ENCODE measurements at regions not wholly inside any gene's neighbourhood (a gene's known extent, or its start where the extent isn't known, plus 50 kb on each side); places are given as distances from the start of the nearest gene placed in this dataset.
"Not testable (repeated sequence)": the region's sequence is repeated elsewhere in the genome, so short reads cannot be mapped to it uniquely, and the experiment has no call there.

DNA sequence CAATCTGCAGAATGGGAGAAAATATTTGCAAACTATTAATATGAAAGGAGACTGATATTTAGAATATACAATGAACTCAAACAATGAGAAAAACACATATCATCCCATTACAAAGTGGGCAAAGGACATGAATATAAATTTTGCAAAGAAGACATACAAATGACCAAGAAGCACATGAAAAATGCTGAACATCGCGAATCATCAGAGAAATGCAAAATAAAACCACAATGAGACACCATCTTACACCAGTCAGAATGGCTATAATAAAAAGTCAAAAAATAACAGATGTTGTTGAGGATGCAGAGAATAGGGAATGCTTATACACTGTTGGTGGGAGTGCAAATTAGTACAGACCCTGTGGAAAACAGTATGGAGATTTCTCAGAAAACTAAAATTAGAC, 83.6 kb downstream of the RAP2B start:
- no peak for DNase-seq (ENCODE audit: low spot score)
- TF ChIP-seq, protein P1, sequence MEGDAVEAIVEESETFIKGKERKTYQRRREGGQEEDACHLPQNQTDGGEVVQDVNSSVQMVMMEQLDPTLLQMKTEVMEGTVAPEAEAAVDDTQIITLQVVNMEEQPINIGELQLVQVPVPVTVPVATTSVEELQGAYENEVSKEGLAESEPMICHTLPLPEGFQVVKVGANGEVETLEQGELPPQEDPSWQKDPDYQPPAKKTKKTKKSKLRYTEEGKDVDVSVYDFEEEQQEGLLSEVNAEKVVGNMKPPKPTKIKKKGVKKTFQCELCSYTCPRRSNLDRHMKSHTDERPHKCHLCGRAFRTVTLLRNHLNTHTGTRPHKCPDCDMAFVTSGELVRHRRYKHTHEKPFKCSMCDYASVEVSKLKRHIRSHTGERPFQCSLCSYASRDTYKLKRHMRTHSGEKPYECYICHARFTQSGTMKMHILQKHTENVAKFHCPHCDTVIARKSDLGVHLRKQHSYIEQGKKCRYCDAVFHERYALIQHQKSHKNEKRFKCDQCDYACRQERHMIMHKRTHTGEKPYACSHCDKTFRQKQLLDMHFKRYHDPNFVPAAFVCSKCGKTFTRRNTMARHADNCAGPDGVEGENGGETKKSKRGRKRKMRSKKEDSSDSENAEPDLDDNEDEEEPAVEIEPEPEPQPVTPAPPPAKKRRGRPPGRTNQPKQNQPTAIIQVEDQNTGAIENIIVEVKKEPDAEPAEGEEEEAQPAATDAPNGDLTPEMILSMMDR (IDR thresholded peaks at IDR 0.05; ENCODE audit: borderline replicate concordance, control extremely low read depth, extremely low read depth, insufficient read depth, missing control alignments), result no peak
- in situ Hi-C loops (cut with MboI; ENCODE audit: low sequenced_read_pairs, unreplicated experiment), result no loop called here

DNA sequence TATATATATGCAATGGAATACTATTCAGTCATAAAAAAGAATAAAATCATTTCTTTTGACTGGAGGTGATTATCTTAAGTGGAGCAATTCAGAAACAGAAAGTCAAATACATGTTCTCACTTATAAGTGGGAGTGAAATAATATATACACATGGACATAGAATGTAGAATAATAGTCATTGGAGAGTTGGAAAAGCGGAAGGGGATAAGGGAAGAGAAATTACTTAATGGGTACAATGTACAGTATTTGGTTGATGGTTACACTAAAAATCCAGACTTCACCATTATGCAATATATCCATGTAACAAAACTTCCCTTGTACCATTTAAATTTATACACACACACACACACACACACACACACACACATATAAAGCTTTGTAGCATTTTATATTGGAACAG, 84.3 kb downstream of the RAP2B start:
- in situ Hi-C loops (cut with MboI; ENCODE audit: low sequenced_read_pairs, unreplicated experiment), result no loop called here
- no peak for DNase-seq (ENCODE audit: low spot score)
- TF ChIP-seq, protein P1 (IDR thresholded peaks at IDR 0.05; ENCODE audit: borderline replicate concordance, control extremely low read depth, extremely low read depth, insufficient read depth, missing control alignments), result no peak

DNA sequence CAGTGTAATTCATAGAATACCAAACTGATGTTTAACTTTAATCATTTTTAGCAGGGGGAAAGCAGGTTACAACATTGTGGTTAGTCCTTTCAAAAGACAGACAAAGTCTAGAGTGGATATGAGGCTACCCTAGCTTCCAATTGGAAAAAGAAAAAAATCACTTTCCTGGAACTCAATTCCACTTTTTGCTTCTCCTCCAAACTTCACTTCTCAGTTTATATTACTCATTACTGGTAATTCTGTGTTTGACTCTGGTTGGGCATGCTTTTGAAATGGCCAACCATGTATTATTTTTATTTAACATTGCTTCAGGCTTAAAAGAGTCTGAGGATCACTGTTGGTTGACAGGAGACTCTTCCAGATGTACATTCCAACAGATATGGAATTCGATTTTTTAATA, 84.8 kb downstream of the RAP2B start:
- in situ Hi-C loops (cut with MboI; ENCODE audit: low sequenced_read_pairs, unreplicated experiment), result no loop called here
- TF ChIP-seq, protein P1 (IDR thresholded peaks at IDR 0.05; ENCODE audit: borderline replicate concordance, control extremely low read depth, extremely low read depth, insufficient read depth, missing control alignments), result no peak
- no peak for DNase-seq (ENCODE audit: low spot score)

DNA sequence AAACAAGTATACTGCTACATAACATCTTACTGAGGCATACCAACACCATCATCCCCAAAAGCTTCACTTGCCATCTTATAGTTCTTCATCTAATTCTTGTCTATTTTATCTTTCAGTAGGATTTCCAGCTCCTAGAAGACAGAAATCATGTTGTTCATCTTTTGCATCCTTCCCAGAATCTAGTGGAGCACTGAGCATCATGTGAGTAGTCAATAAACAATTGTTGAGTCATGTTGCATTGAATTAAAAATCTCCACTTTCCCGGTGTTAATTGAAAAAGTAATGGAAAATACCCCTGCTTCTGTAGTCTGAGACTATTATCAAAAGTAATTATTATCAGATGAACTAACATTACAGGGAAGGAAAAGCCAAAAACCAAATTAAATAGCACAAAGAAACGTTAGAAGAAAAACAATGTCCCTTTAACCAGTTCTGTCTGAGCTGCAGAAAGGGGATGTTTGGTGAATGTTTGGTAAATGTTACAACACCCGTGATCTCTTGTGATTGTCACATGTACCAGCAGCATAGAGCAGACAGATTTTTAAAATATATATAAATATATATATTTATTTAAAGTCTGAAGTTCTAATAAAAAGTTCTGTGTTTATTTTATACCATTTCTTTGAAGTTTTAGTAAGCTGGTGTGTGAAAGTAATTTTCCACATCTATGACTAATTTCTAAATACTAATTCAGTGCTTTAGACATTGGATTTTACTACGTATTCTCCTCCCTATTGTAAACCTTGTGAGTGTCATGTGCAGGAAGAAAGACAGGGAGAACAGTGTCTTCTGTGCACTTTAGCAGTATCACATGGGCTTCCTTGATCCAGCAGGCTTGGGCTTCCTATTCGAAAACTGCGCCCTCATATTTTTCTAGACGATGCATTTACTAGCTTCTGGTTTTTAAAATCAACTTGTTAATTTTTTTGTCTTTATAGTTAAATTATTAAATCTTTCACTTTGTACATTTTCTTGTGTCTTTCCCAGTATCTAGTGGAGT, 85.6 kb downstream of the RAP2B start:
- TF ChIP-seq, protein P1 (IDR thresholded peaks at IDR 0.05; ENCODE audit: borderline replicate concordance, control extremely low read depth, extremely low read depth, insufficient read depth, missing control alignments), result no peak
- DNase-seq (ENCODE audit: low spot score), result no peak
- in situ Hi-C loops (cut with MboI; ENCODE audit: low sequenced_read_pairs, unreplicated experiment), result no loop called here

DNA sequence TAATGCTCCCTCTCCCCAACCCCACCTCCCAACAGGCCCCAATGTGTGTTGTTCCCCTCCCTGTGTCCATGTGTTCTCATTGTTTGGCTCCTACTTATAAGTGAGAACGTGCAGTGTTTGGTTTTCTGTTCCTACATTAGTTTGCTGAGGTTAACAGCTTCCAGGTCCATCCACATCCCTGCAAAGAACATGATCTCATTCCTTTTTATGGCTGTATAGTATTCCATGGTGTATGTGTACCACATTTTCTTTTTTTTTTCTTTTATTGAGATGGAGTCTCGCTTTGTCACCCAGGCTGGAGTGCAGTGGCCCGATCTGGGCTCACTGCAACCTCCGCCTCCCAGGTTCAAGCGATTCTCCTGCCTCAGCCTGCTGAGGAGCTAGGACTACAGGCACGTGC, 86.8 kb downstream of the RAP2B start:
- in situ Hi-C loops (cut with MboI; ENCODE audit: low sequenced_read_pairs, unreplicated experiment); DNase-seq (ENCODE audit: low spot score): not testable (repeated sequence)

DNA sequence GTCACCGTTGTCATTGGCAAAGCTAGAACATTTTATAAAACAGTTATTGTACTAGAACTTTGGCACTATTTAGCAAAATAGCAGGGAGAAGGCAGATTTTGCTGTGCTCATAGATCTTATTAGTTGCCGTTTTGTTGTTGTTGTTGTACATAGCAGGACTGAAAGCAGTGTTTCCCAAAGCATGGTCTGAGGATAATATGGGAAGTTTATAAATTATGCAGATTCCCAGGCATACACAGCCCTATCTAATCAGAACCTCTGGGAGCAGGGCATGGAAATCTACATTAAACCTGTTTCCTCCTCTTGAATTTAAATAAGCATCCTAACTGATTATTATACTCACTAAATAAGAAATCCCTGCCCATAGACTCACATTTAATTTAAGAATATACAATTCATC, 87.9 kb downstream of the RAP2B start:
- in situ Hi-C loops (cut with MboI; ENCODE audit: low sequenced_read_pairs, unreplicated experiment), result no loop called here
- TF ChIP-seq, protein P1 (IDR thresholded peaks at IDR 0.05; ENCODE audit: borderline replicate concordance, control extremely low read depth, extremely low read depth, insufficient read depth, missing control alignments), result no peak

DNA sequence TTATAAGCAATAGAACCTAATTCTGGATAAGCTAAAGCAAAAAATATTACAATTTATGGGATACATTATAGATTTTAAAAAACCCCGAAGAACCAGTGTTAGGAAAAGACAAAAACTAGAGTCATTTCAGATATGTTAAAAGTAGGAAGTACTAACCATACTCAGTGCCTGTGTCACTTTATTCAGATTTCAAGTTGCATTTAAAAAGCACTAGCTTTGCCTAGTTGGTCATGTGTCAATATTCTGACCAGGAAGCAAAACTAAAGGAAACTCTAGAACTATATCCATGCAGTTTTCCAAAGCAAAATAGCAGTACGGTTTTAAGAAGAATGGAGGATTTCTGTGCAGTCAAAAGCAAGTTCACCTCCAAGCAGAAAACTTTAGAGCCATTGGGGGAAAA, 88.4 kb downstream of the RAP2B start:
- no peak for DNase-seq (ENCODE audit: low spot score)
- in situ Hi-C loops (cut with MboI; ENCODE audit: low sequenced_read_pairs, unreplicated experiment), result no loop called here
- TF ChIP-seq, protein P1 (IDR thresholded peaks at IDR 0.05; ENCODE audit: borderline replicate concordance, control extremely low read depth, extremely low read depth, insufficient read depth, missing control alignments), result no peak

More for the DNA sequence above, 87.9 kb downstream of the RAP2B start:
- no peak for DNase-seq (ENCODE audit: low spot score)
